ES-I3 (cell line): ENCODE measurements at regions not wholly inside any gene's neighbourhood (a gene's known extent, or its start where the extent isn't known, plus 50 kb on each side); places are given as distances from the start of the nearest gene placed in this dataset.
"Not testable (repeated sequence)": the region's sequence is repeated elsewhere in the genome, so short reads cannot be mapped to it uniquely, and the experiment has no call there.

Experiments used
- H3K36me3 ChIP-seq: 2 replicates; pipeline ENCODE4 v1.6.1; 2013; ENCODE audit warnings: mild to moderate bottlenecking, low read length, control low read depth, moderate library complexity; ENCODE audit not compliant: insufficient read depth
- H3K4me1 ChIP-seq: 2 replicates; pipeline ENCODE4 v1.6.1; 2013; ENCODE audit warnings: mild to moderate bottlenecking, control low read depth, low read length; ENCODE audit not compliant: insufficient read depth
- H3K9ac ChIP-seq: 2 replicates; pipeline ENCODE4 v1.6.1; 2013; ENCODE audit warnings: low read depth, mild to moderate bottlenecking, low read length, moderate library complexity
- H3K9me3 ChIP-seq: 2 replicates; pipeline ENCODE4 v1.6.1; 2013; ENCODE audit warnings: mild to moderate bottlenecking, low read length, moderate library complexity; ENCODE audit not compliant: control insufficient read depth, insufficient read depth

DNA sequence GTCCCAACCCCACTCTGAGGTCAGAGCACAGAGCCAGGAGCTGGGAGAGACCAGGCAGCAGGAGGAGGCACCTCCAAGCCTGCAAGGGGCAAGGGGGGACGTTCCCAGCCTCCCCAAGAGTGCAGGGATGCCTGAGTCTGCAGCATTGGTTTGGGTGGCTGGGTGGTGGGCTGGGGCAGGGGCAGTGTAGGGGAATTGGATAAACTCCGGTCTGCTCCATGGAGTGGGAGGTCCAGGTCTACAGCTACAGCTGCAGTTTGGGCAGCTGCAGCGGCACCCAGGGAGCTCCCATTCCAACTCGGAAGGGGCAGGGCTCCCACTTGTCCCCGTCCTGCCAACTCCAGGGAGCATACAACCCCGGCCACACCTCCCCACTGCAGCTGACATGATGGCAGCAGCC is 617.5 kb upstream of the SEMA6D start:
- H3K4me1 ChIP-seq, H3K9me3 ChIP-seq, H3K36me3 ChIP-seq: not testable (repeated sequence)

DNA sequence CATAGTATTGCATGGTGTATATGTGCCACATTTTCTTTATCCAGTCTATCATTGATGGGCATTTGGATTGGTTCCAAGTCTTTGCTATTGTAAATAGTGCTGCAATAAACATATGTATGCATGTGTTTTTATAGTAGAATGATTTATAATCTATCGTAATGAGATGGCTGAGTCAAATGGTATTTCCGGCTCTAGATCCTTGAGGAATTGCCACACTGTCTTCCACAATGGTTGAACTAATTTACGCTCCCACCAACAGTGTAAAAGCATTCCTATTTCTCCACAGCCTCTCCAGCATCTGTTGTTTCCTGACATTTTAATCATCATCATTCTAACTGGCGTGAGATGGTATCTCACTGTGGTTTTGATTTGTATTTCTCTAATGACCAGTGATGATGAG is 608.5 kb upstream of the SEMA6D start:
- H3K4me1 ChIP-seq, H3K36me3 ChIP-seq, H3K9ac ChIP-seq, H3K9me3 ChIP-seq: not testable (repeated sequence)

More for the DNA sequence above, 617.5 kb upstream of the SEMA6D start:
- H3K9ac ChIP-seq, result not testable (repeated sequence)

DNA sequence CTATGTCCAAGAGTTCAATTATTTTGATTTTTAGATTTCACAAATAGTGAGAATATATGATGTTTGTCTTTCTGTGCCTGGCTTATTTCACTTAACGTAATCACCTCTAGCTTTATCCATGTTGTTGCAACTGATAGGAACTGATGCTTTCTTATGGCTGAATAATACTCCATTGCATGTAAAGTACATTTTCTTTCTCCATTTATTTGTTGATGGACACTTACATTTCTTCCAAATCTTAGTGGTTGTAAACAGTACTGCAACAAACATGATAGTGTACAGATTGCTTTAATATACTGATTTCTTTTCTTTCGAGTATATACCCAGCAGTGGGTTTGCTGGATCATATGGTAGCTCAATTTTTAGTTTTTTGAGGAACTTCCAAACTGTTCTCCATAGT is 600.6 kb upstream of the SEMA6D start:
- H3K36me3 ChIP-seq, result no peaks in the 10 kb centered on the region
- no peak overlapping the region for H3K9ac ChIP-seq
- H3K9me3 ChIP-seq, result no peaks in the 10 kb centered on the region
- no peaks in the 10 kb centered on the region for H3K4me1 ChIP-seq

DNA sequence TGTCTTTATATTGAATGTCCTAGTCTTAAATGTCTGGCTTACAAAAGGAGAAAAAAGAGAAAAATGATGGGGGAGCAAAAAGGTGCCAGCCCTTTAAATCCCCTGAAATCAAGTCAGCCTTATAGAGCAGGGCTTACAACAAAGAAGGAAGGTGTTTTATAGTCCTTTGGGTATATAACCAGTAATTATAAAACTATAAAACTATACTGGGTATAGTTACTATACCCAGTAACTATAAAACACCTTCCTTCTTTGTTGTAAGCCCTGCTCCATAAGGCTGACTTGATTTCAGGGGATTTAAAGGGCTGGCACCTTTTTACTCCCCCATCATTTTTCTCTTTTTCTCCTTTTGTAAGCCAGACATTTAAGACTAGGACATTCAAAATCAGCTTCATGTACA is 598.0 kb upstream of the SEMA6D start:
- no peaks in the 10 kb centered on the region for H3K4me1 ChIP-seq
- no peaks in the 10 kb centered on the region for H3K36me3 ChIP-seq
- no peaks in the 10 kb centered on the region; the same call in 1 of the 2 replicates for H3K9me3 ChIP-seq
- no peak overlapping the region for H3K9ac ChIP-seq

DNA sequence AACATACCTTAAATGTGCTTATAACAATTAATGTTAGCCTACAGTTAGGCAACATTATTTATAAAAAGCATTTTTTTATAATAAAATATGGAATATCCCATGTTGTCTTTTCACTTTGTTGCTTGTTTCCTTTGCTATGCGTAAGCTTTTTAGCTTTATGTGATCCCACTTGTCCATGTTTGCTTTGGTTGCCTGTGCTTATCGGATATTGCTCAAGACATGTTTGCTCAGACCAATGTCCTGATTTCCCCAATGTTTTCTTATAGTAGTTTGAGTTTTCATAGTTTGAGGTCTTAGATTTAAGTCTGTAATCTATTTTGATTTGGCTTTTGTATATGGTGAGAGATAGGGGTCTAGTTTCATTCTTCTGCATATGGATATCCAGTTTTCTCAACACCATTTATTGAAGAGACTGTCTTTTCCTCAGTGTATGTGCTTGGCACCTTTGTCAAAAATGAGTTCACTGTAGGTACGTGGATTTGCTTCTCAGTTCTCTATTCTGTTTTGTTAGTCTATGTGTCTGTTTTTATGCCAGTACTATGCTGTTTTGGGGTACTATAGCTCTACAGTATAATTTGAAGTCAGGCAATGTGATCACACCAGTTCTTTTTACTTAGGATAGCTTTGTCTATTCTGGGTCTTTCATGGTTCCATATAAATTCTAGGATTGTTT is 592.7 kb upstream of the SEMA6D start:
- Histone ChIP-seq H3K36me3 (no peaks in the 10 kb centered on the region), H3K9ac (no peak overlapping the region), H3K9me3 (no peaks in the 10 kb centered on the region; the same call in 1 of the 2 replicates), H3K4me1 (no peaks in the 10 kb centered on the region)

DNA sequence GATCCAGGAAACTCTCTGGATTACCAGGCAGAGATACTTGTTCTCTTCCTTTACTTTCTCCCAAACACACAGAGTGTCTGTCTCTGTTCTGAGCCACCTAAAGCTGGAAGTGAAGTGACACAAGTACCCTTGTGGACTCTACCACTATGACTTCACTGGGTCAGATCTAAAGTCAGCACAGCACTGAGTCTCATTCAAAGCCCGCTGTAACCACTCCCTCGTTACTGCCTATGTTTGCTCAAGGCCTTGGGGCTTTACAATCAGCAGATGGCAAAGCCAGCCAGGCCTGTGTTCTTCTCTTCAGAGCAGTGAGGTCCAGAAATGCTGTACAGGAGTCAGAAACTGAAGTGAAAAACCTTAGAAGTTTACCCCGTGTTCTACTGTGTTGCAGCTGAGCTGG is 588.3 kb upstream of the SEMA6D start:
- Histone ChIP-seq H3K4me1 (no peaks in the 10 kb centered on the region), H3K36me3 (no peaks in the 10 kb centered on the region), H3K9me3 (peaks cover 4% of the 10 kb centered on the region), H3K9ac (no peak overlapping the region)

DNA sequence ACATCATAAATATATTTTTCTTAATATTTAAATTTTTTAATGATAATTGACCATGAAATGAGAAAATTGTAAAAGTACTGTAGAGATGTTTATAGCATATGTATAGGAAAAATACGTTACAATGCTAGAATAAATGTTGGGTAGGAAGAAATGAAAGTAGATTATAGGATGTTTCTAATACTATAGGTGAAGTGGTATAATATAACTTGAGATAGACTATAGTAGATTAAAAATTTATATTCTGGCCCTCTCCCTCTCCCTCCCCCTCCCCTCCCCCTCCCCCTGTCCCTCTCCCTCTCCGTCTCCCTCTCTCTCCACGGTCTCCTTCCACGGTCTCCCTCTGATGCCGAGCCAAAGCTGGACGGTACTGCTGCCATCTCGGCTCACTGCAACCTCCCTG is 585.9 kb upstream of the SEMA6D start:
- H3K4me1 ChIP-seq, result not testable (repeated sequence)

DNA sequence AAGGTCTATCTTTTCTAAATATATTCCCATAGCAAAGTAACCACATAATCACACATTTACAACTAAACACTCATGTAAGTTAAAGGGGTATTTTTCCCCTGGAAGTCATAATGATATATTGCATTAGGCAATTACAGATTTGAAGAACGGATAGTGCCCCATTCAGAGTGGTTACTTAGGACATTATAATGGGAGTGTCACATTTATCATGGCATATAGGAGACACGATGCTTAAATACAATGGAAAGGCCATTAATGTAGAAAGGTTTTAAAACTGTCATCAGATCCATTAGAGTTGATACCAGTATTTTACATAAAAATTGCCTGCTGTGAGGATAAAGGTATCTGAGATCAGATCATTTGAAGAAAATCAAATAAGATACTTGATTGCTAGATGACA is 582.0 kb upstream of the SEMA6D start:
- H3K9ac ChIP-seq, result no peak overlapping the region
- H3K4me1 ChIP-seq, result no peaks in the 10 kb centered on the region
- H3K36me3 ChIP-seq, result no peaks in the 10 kb centered on the region
- H3K9me3 ChIP-seq, result peaks cover 4% of the 10 kb centered on the region

More for the DNA sequence above, 585.9 kb upstream of the SEMA6D start:
- not testable (repeated sequence) for H3K36me3 ChIP-seq, H3K9me3 ChIP-seq, H3K9ac ChIP-seq

DNA sequence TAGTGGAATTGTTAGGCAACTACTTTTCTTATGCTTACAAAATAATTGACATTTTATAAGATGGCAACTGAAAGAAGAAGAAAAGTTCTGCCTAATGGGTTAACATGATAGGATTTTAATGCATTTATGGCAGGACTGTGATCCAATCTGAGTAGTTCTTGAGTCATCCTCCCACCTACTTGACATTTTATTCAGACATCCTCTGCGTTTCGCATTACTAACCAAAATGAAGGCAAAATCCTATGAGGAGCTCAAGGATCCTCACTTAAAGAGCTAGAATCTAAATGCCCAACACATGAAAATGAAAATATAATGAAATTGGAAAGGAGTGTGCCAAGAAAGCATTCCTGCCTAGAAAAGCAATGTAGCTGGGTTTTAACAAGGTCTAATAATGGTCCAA is 581.1 kb upstream of the SEMA6D start:
- Histone ChIP-seq H3K9ac (no peak overlapping the region), H3K36me3 (no peaks in the 10 kb centered on the region), H3K9me3 (0 out of 2 replicates have a peak, but pooled peaks cover under 1% of the 10 kb centered on the region), H3K4me1 (no peaks in the 10 kb centered on the region)

DNA sequence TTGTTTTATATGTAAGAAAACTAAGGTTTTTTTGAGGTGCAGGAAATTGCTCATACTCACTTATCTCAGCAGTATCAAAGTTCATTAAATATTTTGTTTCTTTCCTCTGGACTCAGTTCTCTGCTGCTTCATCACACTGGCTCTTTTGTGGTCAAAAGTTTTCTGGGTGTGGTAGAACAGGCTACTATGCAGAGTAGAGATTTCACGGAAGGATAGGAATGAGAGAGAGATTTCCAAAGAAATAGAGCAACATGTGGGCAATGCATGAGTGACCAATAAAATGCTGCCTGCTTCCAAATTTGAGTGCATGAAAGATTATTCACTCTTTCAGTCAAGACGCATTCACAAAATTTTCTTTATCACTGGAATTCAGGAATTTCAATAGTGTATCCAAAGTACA is 577.3 kb upstream of the SEMA6D start:
- no peaks in the 10 kb centered on the region for H3K36me3 ChIP-seq
- no peaks in the 10 kb centered on the region for H3K9me3 ChIP-seq
- no peaks in the 10 kb centered on the region for H3K4me1 ChIP-seq
- no peak overlapping the region for H3K9ac ChIP-seq

DNA sequence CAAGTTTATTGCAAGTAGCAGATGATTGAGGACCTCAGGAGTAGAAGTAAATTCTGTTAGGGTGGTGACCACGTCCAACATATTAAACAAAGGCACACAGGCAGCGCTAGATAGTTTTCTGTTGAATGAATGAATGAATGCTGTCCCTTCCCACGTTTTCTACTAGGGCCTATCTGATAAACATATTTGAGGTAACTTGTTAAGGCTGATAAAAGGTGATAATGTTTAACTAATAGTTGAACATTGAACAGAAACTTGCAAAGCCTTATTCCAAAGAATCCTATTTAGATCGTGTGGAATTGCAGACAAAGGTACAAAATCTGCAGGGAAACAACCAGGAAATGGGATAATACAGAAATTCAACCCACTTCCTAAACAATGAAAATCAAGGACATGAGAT is 559.5 kb upstream of the SEMA6D start:
- Histone ChIP-seq H3K36me3 (no peaks in the 10 kb centered on the region), H3K9ac (no peak overlapping the region), H3K4me1 (no peaks in the 10 kb centered on the region), H3K9me3 (no peaks in the 10 kb centered on the region)

DNA sequence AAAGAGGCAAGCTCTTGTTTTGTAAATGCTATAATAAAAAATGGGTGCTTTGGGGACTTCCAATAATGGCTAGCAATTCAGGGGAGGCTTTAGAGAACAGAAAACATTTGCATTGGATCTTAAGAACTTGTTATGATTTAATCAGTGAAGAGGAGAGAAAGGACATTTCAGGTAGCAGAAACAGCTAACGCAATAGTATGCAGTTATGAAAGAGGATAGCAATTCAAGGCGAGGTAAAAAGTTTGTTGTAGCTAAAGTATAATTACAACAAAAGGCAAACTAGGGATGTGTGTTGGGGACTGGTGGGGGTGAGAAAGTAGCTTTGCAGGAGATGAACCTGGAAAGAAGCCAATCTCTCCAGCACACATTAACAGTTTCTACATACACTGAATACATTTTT is 558.7 kb upstream of the SEMA6D start:
- Histone ChIP-seq H3K4me1 (no peaks in the 10 kb centered on the region), H3K36me3 (no peaks in the 10 kb centered on the region), H3K9ac (no peak overlapping the region), H3K9me3 (no peaks in the 10 kb centered on the region)

DNA sequence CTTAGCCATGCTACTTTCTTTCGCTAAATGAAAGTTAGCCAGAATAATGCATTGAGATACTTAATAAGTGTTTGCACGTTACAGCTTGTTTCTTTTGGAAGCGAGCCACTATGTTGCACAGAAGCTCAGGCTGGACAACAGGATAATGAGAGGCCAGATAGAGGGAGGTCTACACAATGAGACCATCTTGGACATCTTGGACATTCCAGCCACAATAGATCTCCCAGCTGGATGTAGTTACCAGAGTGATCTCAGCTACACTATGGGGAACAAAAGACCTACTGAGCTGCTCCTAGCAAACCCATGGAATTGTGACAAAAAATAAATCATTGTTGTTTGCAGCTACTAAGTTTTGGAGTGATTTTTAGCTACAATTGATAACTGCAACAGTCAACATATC is 540.1 kb upstream of the SEMA6D start:
- H3K36me3 ChIP-seq, result no peaks in the 10 kb centered on the region
- H3K9ac ChIP-seq, result no peak overlapping the region
- H3K4me1 ChIP-seq, result no peaks in the 10 kb centered on the region
- no peaks in the 10 kb centered on the region for H3K9me3 ChIP-seq

DNA sequence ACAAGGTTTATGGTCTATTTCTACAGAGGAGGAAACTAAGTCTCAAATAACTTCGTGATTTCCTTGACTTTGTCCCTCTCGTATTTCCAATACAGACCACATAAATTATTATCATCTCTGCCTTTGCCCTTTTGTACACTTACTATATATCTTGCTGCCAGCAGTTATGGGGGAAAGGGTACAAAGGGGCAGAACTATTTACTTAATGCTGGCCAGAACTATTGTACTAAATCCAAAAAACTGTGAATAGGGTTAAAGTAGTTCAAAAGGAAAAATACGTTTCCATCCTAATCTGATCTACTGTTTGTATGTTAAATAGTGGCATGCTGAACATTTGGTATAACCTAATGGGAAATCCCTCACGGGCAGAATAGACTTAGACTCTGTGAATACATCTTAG is 537.3 kb upstream of the SEMA6D start:
- Histone ChIP-seq H3K9me3 (no peaks in the 10 kb centered on the region; the same call in 1 of the 2 replicates), H3K9ac (no peak overlapping the region), H3K4me1 (no peaks in the 10 kb centered on the region; the same call in 1 of the 2 replicates), H3K36me3 (no peaks in the 10 kb centered on the region)

DNA sequence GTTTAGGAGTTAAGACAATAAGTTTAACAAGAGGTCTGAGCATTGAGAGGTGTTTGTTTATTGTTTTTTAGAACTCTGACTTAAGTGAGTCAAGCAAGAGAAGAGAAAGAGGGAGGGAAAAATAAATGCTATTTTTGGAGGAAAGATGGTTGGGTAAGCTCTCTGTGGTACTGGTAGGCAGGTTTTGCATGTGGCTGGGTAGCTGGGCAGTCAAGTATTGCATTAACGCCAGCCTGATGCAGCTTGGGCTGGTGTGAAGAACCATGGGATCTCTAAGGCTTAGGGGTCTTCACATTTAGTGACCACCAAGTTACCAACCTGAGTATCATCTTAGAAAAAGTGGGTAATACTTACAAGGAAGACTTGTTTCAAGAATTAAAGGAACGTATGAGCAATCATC is 534.5 kb upstream of the SEMA6D start:
- no peaks in the 10 kb centered on the region; the same call in 1 of the 2 replicates for H3K9me3 ChIP-seq
- no peaks in the 10 kb centered on the region for H3K36me3 ChIP-seq
- no peaks in the 10 kb centered on the region; the same call in 1 of the 2 replicates for H3K4me1 ChIP-seq
- H3K9ac ChIP-seq, result no peak overlapping the region
